Adipocyte (in vitro differentiated cells): ENCODE measurements at regions not wholly inside any gene's neighbourhood (a gene's known extent, or its start where the extent isn't known, plus 50 kb on each side); places are given as distances from the start of the nearest gene placed in this dataset.

Source experiments
- DNase-seq: peaks from one replicate; pipeline ENCODE4 v3.0.0-alpha.2; 2015; ENCODE audit warnings: low read depth
- H3K27me3 ChIP-seq: replicated peaks from 2 replicates; pipeline ENCODE4 v1.7.0; 2013; ENCODE audit warnings: mild to moderate bottlenecking, low read length, moderate library complexity; ENCODE audit not compliant: control insufficient read depth, insufficient read depth
- H3K36me3 ChIP-seq: 2 replicates; pipeline ENCODE4 v1.7.0; 2013; ENCODE audit warnings: low read length, mild to moderate bottlenecking, moderate library complexity; ENCODE audit not compliant: control insufficient read depth, insufficient read depth, severe bottlenecking
- H3K4me1 ChIP-seq: 2 replicates; pipeline ENCODE4 v1.7.0; 2013; ENCODE audit warnings: mild to moderate bottlenecking, low read length, moderate library complexity; ENCODE audit not compliant: control insufficient read depth, insufficient read depth
- H3K4me3 ChIP-seq: 2 replicates; pipeline ENCODE4 v1.7.0; 2013; ENCODE audit warnings: mild to moderate bottlenecking, low read length, moderate library complexity
- H3K9ac ChIP-seq: 2 replicates; pipeline ENCODE4 v1.7.0; 2013; ENCODE audit warnings: mild to moderate bottlenecking, low read length, moderate library complexity
- H3K9me3 ChIP-seq: 2 replicates; pipeline ENCODE4 v1.7.0; 2013; ENCODE audit warnings: mild to moderate bottlenecking, low read length, moderate library complexity; ENCODE audit not compliant: control insufficient read depth

- Histone ChIP-seq H3K9me3 (no peaks in the 10 kb centered on the region), H3K4me1 (no peaks in the 10 kb centered on the region), H3K4me3 (no peak overlapping the region), H3K27me3 (no peaks in the 10 kb centered on the region), H3K36me3 (no peaks in the 10 kb centered on the region), H3K9ac (no peak overlapping the region)
- no peak for DNase-seq
These were observed 53.2 kb upstream of the UBE2E3 start for GRCh38 chr2:180927030-180927686.

GRCh38 chr2:180925700-180926099 lies 54.7 kb upstream of the UBE2E3 start:
- Histone ChIP-seq H3K4me1 (no peaks in the 10 kb centered on the region), H3K27me3 (no peaks in the 10 kb centered on the region), H3K4me3 (no peak overlapping the region), H3K9ac (no peak overlapping the region), H3K36me3 (no peaks in the 10 kb centered on the region), H3K9me3 (no peaks in the 10 kb centered on the region)
- no peak for DNase-seq

GRCh38 chr2:180924063-180924462 lies 56.3 kb upstream of the UBE2E3 start:
- no peaks in the 10 kb centered on the region for H3K9me3 ChIP-seq
- no peaks in the 10 kb centered on the region for H3K27me3 ChIP-seq
- no peaks in the 10 kb centered on the region for H3K4me1 ChIP-seq
- no peaks in the 10 kb centered on the region for H3K36me3 ChIP-seq
- no peak overlapping the region for H3K4me3 ChIP-seq
- H3K9ac ChIP-seq, result no peak overlapping the region
- no peak for DNase-seq

GRCh38 chr2:180910831-180911665 lies 69.4 kb upstream of the UBE2E3 start:
- Histone ChIP-seq H3K4me1 (peaks cover 5% of the 10 kb centered on the region), H3K9me3 (no peaks in the 10 kb centered on the region), H3K36me3 (no peaks in the 10 kb centered on the region), H3K4me3 (no peak overlapping the region), H3K9ac (no peak overlapping the region), H3K27me3 (no peaks in the 10 kb centered on the region)
- DNase-seq, result no peak

GRCh38 chr2:180907731-180908130 lies 72.7 kb upstream of the UBE2E3 start:
- peaks cover 5% of the 10 kb centered on the region for H3K4me1 ChIP-seq
- DNase-seq, result no peak
- no peak overlapping the region for H3K9ac ChIP-seq
- no peak overlapping the region for H3K4me3 ChIP-seq
- no peaks in the 10 kb centered on the region for H3K36me3 ChIP-seq
- no peaks in the 10 kb centered on the region for H3K9me3 ChIP-seq
- no peaks in the 10 kb centered on the region for H3K27me3 ChIP-seq

GRCh38 chr2:180905461-180905860 lies 74.9 kb upstream of the UBE2E3 start:
- no peaks in the 10 kb centered on the region for H3K9me3 ChIP-seq
- peaks cover 5% of the 10 kb centered on the region for H3K4me1 ChIP-seq
- no peak for DNase-seq
- no peaks in the 10 kb centered on the region for H3K27me3 ChIP-seq
- no peak overlapping the region for H3K4me3 ChIP-seq
- H3K9ac ChIP-seq, result no peak overlapping the region
- H3K36me3 ChIP-seq, result no peaks in the 10 kb centered on the region

- no peaks in the 10 kb centered on the region for H3K27me3 ChIP-seq
- H3K36me3 ChIP-seq, result no peaks in the 10 kb centered on the region
- no peak for DNase-seq
- H3K9me3 ChIP-seq, result no peaks in the 10 kb centered on the region
- H3K9ac ChIP-seq, result no peak overlapping the region
- peaks cover 5% of the 10 kb centered on the region for H3K4me1 ChIP-seq
- H3K4me3 ChIP-seq, result no peak overlapping the region
These were observed 75.4 kb upstream of the UBE2E3 start for GRCh38 chr2:180905002-180905401.

GRCh38 chr2:180901331-180901730 lies 79.1 kb upstream of the UBE2E3 start:
- H3K4me3 ChIP-seq, result no peak overlapping the region
- no peak for DNase-seq
- no peaks in the 10 kb centered on the region for H3K4me1 ChIP-seq
- H3K36me3 ChIP-seq, result no peaks in the 10 kb centered on the region
- no peak overlapping the region for H3K9ac ChIP-seq
- H3K9me3 ChIP-seq, result no peaks in the 10 kb centered on the region
- no peaks in the 10 kb centered on the region for H3K27me3 ChIP-seq

- Histone ChIP-seq H3K27me3 (no peaks in the 10 kb centered on the region), H3K36me3 (no peaks in the 10 kb centered on the region), H3K4me3 (no peak overlapping the region), H3K4me1 (peaks cover 3% of the 10 kb centered on the region), H3K9me3 (no peaks in the 10 kb centered on the region), H3K9ac (no peak overlapping the region)
- no peak for DNase-seq
These were observed 86.7 kb upstream of the UBE2E3 start for GRCh38 chr2:180893752-180894151.

- Histone ChIP-seq H3K36me3 (no peaks in the 10 kb centered on the region), H3K9me3 (no peaks in the 10 kb centered on the region), H3K9ac (no peak overlapping the region), H3K4me3 (no peak overlapping the region), H3K4me1 (peaks cover 3% of the 10 kb centered on the region), H3K27me3 (no peaks in the 10 kb centered on the region)
- DNase-seq, result no peak
These were observed 88.3 kb upstream of the UBE2E3 start for GRCh38 chr2:180892091-180892490.

- H3K9ac ChIP-seq, result no peak overlapping the region
- no peaks in the 10 kb centered on the region for H3K27me3 ChIP-seq
- peaks cover 3% of the 10 kb centered on the region for H3K4me1 ChIP-seq
- H3K4me3 ChIP-seq, result no peak overlapping the region
- H3K9me3 ChIP-seq, result no peaks in the 10 kb centered on the region
- no peak for DNase-seq
- no peaks in the 10 kb centered on the region for H3K36me3 ChIP-seq
These were observed 89.0 kb upstream of the UBE2E3 start for GRCh38 chr2:180891360-180891759.
